ENCODE measurements at regions not wholly inside any gene's neighbourhood (a gene's known extent, or its start where the extent isn't known, plus 50 kb on each side); places are given as distances from the start of the nearest gene placed in this dataset.

DNA sequence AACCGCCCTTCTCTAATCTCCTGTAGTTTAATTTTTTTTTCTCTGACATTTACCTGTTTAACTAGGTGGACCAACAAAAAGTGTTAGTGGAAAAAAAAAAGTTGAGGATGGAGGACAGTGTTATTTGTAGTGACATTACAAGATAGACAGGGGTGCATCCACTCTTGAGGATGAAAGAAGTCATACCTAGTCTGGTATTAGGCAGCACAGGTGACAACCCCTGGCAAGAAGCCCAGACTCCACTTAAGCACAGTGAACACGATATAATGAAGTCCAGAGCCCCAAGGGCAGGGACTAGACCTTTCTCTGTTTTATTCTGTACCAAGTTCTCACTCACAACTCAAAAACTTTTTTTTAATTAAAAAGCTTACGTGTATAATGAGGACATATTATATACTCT is 268.4 kb downstream of the GPR37 start:
- CTCF ChIA-PET (ENCODE audit: low intra/inter-chr PET ratio, low total read pairs) = no interaction called here
- FAIRE-seq = no peak
- intact Hi-C loops (cut with micrococcal nuclease; ENCODE audit: unreplicated experiment) (no loop called here), in situ Hi-C loops (cut with HindIII; ENCODE audit: extremely low pct_ligation_motif_present, low pct_unique_long_range_greater_than_20kb) (no loop called here)
- Histone ChIP-seq H4K20me1 (ENCODE audit: insufficient read depth, low read length) (no peaks in the 10 kb centered on the region), H3K36me3 (replicated peaks in 1 of 2; ENCODE audit: control insufficient read depth in 1 of 2, insufficient read depth in 2 of 2, low read length in 2 of 2) (no peaks in the 10 kb centered on the region), H3K4me1 (ENCODE audit: insufficient read depth, low read length) (no peaks in the 10 kb centered on the region), H3K9ac (ENCODE audit: insufficient read depth, low read depth, low read length) (no peak overlapping the region), H3K4me2 (ENCODE audit: low read depth, low read length) (no peak overlapping the region), H3K27ac (ENCODE audit: extremely low read length, insufficient read depth, low read length) (no peak overlapping the region), H3K4me3 (replicated peaks in 1 of 3; ENCODE audit: insufficient read depth in 1 of 3, low read depth in 2 of 3, low read length in 3 of 3) (no peak overlapping the region), H3K9me3 (ENCODE audit: low read length) (no peaks in the 10 kb centered on the region), H2AFZ (ENCODE audit: low read length) (no peak overlapping the region), H3K27me3 (ENCODE audit: control insufficient read depth in 1 of 2, insufficient read depth in 2 of 2, low read length in 2 of 2) (no peaks in the 10 kb centered on the region), H3K79me2 (ENCODE audit: insufficient read depth, low read length) (no peaks in the 10 kb centered on the region)
- no peak for ATAC-seq
- WGBS (ENCODE audit: low lambda C conversion rate) = 41% methylated on average over 3 of the region's 3 CpGs
- POLR2A ChIA-PET = no interaction called here
- DNase-seq (ENCODE audit: low spot score) = no peak
- TF ChIP-seq TAF1 (CRISPR knock-in tag; IDR thresholded peaks at IDR 0.05) (no peak), CREBL2 (CRISPR knock-in tag; IDR thresholded peaks at IDR 0.05; ENCODE audit: borderline replicate concordance) (no peak), ZNF619 (CRISPR knock-in tag; IDR thresholded peaks at IDR 0.05) (no peak)
- BruUV-seq (replicated peaks) = no TSS peak

DNA sequence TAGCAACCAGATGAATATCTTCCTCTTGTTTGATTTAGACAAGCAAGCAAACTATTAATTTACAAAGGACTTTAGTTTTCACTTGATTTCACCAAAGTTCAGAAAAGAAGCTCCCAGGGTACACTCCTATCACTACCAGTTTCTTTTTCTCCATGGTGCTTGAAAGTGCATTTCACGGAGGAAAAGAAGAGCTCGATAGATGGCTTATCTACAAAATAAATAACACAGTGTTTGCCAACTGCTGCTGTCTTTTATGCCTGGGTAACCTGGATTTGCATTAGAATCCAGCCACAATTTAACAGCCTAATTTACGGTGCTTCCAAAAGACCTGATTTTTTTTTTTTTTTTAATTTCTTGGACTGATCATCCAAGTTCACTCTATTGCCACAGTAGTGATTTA is 275.7 kb downstream of the GPR37 start:
- intact Hi-C loops (cut with micrococcal nuclease; ENCODE audit: unreplicated experiment) (loop anchor here (10.0 kb wide), 1 partner anchor 295 kb away; no protein-coding TSS in a partner anchor), in situ Hi-C loops (cut with HindIII; ENCODE audit: extremely low pct_ligation_motif_present, low pct_unique_long_range_greater_than_20kb) (no loop called here)
- Histone ChIP-seq H4K20me1 (ENCODE audit: insufficient read depth, low read length) (no peaks in the 10 kb centered on the region), H3K4me2 (ENCODE audit: low read depth, low read length) (peak overlapping the region; percentile 38), H3K79me2 (ENCODE audit: insufficient read depth, low read length) (no peaks in the 10 kb centered on the region), H3K36me3 (replicated peaks in 1 of 2; ENCODE audit: control insufficient read depth in 1 of 2, insufficient read depth in 2 of 2, low read length in 2 of 2) (no peaks in the 10 kb centered on the region), H3K4me3 (replicated peaks in 1 of 3; ENCODE audit: insufficient read depth in 1 of 3, low read depth in 2 of 3, low read length in 3 of 3) (no peak overlapping the region), H3K27ac (ENCODE audit: extremely low read length, insufficient read depth, low read length) (no peak overlapping the region), H3K9me3 (ENCODE audit: low read length) (no peaks in the 10 kb centered on the region), H3K27me3 (ENCODE audit: control insufficient read depth in 1 of 2, insufficient read depth in 2 of 2, low read length in 2 of 2) (no peaks in the 10 kb centered on the region), H3K9ac (ENCODE audit: insufficient read depth, low read depth, low read length) (no peak overlapping the region), H2AFZ (ENCODE audit: low read length) (no peak overlapping the region), H3K4me1 (ENCODE audit: insufficient read depth, low read length) (peaks cover 19% of the 10 kb centered on the region)
- DNase-seq (ENCODE audit: low spot score) = peak; percentile 37
- POLR2A ChIA-PET = no interaction called here
- no TSS peak for BruUV-seq (replicated peaks)
- FAIRE-seq = no peak
- CTCF ChIA-PET (ENCODE audit: low intra/inter-chr PET ratio, low total read pairs) = no interaction called here
- peak; percentile 95 for ATAC-seq
- 1% methylated on average over 3 of the region's 3 CpGs for WGBS (ENCODE audit: low lambda C conversion rate)
- no peak for TF ChIP-seq ATF7-NPFF (CRISPR knock-in tag; IDR thresholded peaks at IDR 0.05; ENCODE audit: low read depth)
- no peak for TF ChIP-seq CEBPZ (IDR thresholded peaks at IDR 0.05; ENCODE audit: low read length)
- no peak for TF ChIP-seq ZNF572 (CRISPR knock-in tag; IDR thresholded peaks at IDR 0.05)
- TF ChIP-seq ZNF17 (CRISPR knock-in tag; IDR thresholded peaks at IDR 0.05) = no peak
- no peak for TF ChIP-seq ZNF567 (CRISPR knock-in tag; IDR thresholded peaks at IDR 0.05; ENCODE audit: borderline replicate concordance)
- no peak for TF ChIP-seq TAF15 (IDR thresholded peaks at IDR 0.05; ENCODE audit: low read depth, low read length, poor library complexity, severe bottlenecking)
- TF ChIP-seq, protein P1, sequence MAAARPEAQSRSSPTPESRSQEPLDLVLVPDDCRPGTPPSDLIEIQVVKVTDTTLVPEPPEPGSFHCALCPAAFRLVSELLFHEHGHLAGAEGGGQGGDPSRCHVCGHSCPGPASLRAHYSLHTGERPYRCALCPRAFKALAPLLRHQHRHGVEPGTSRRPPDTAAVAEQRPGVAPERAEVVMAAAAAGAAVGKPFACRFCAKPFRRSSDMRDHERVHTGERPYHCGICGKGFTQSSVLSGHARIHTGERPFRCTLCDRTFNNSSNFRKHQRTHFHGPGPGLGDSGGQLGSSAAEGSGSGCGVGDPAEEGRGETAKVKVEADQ (CRISPR knock-in tag; IDR thresholded peaks at IDR 0.05; ENCODE audit: borderline replicate concordance) = no peak
- no peak for TF ChIP-seq CCAR2 (optimal IDR thresholded peaks at IDR 0.05; ENCODE audit: low read depth, low read length)
- TF ChIP-seq, protein P2, sequence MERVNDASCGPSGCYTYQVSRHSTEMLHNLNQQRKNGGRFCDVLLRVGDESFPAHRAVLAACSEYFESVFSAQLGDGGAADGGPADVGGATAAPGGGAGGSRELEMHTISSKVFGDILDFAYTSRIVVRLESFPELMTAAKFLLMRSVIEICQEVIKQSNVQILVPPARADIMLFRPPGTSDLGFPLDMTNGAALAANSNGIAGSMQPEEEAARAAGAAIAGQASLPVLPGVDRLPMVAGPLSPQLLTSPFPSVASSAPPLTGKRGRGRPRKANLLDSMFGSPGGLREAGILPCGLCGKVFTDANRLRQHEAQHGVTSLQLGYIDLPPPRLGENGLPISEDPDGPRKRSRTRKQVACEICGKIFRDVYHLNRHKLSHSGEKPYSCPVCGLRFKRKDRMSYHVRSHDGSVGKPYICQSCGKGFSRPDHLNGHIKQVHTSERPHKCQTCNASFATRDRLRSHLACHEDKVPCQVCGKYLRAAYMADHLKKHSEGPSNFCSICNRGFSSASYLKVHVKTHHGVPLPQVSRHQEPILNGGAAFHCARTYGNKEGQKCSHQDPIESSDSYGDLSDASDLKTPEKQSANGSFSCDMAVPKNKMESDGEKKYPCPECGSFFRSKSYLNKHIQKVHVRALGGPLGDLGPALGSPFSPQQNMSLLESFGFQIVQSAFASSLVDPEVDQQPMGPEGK (CRISPR knock-in tag; IDR thresholded peaks at IDR 0.05) = no peak
